Gastrocnemius medialis (tissue), 4 donors: ENCODE measurements at regions not wholly inside any gene's neighbourhood (a gene's known extent, or its start where the extent isn't known, plus 50 kb on each side); places are given as distances from the start of the nearest gene placed in this dataset.

Experiments used
- ATAC-seq, 2 donors: fragments of 150-250 bp; one replicate each; pipeline ENCODE4 v1.9.1; 2016
- DNase-seq, 2 donors: peaks; one replicate each; pipeline ENCODE4 v3.0.0-alpha.2; 2019
- H3K27ac ChIP-seq, 4 donors: fragments of 200-600 bp; sonication (generic); 1 replicate in 1 of 4; 2 replicates in 3 of 4; pipeline ENCODE4 v1.5.1; 2016 to 2018; ENCODE audit warnings: mild to moderate bottlenecking in 2 of 4, moderate library complexity in 1 of 4
- H3K27me3 ChIP-seq, 3 donors: fragments of 200-600 bp; sonication (generic) in 2 of 3; 1 replicate in 1 of 3; 2 replicates in 2 of 3; pipeline versions ENCODE4 v1.5.1 to v1.6.0; 2016 to 2019; ENCODE audit warnings: mild to moderate bottlenecking in 1 of 3, moderate library complexity in 1 of 3
- H3K36me3 ChIP-seq, 2 donors: fragments of 200-600 bp; sonication (generic) in 1 of 2; one replicate each; pipeline ENCODE4 v1.5.1; 2017 to 2018
- H3K4me1 ChIP-seq, 2 donors: fragments of 200-600 bp; sonication (generic) in 1 of 2; one replicate each; pipeline ENCODE4 v1.5.1; 2016 to 2017; ENCODE audit warnings: mild to moderate bottlenecking in 2 of 2
- H3K4me3 ChIP-seq, 4 donors: fragments of 200-600 bp; sonication (generic) in 3 of 4; 1 replicate in 1 of 4; 2 replicates in 3 of 4; pipeline ENCODE4 v1.5.1; 2016 to 2019; ENCODE audit warnings: mild to moderate bottlenecking in 2 of 4
- H3K9me3 ChIP-seq, 3 donors: fragments of 200-600 bp; sonication (generic) in 2 of 3; 1 replicate in 1 of 3; 2 replicates in 2 of 3; pipeline ENCODE4 v1.5.1; 2016 to 2019
- POLR2A ChIP-seq, 2 donors: fragments of 450-650 bp; IDR thresholded peaks; one replicate each; pipeline ENCODE4 v1.6.1; 2017; ENCODE audit warnings: antibody characterized with exemption in 2 of 2, mild to moderate bottlenecking in 2 of 2, moderate library complexity in 2 of 2
- in situ Hi-C, 4 donors: fragments of 200-750 bp; cut with MboI; loops; one replicate each; pipeline versions ENCODE4 v1.15.0 to v1.8.0; 2017; ENCODE audit warnings: low sequenced_read_pairs in 4 of 4
- intact Hi-C: fragments of 100-400 bp; cut with DNase I; formaldehyde crosslinking; loops from one replicate; pipeline ENCODE4 v1.15.1; 2023; ENCODE audit warnings: low total_unique reads
- TF ChIP-seq, protein P1 (sequence below), 5 experiments: fragments of 450-650 bp in 3 of 5; fragments of 200-600 bp in 2 of 5; sonication (generic) in 2 of 5; IDR thresholded peaks in 4 of 5; conservative IDR thresholded peaks in 1 of 5; 1 replicate in 4 of 5; 2 replicates in 1 of 5; pipeline ENCODE4 v1.5.1; 2016 to 2019; ENCODE audit warnings: antibody characterized with exemption in 5 of 5, mild to moderate bottlenecking in 3 of 5, moderate library complexity in 3 of 5

- ATAC-seq, result no peak
Observed at GRCh38 chr14:39621223-39621622, 189.0 kb upstream of the FBXO33 start.

GRCh38 chr14:39617537-39617936 lies 185.3 kb upstream of the FBXO33 start:
- no peak overlapping the region for H3K27ac ChIP-seq
- DNase-seq (no peak), ATAC-seq (no peak)
- TF ChIP-seq, protein P1, sequence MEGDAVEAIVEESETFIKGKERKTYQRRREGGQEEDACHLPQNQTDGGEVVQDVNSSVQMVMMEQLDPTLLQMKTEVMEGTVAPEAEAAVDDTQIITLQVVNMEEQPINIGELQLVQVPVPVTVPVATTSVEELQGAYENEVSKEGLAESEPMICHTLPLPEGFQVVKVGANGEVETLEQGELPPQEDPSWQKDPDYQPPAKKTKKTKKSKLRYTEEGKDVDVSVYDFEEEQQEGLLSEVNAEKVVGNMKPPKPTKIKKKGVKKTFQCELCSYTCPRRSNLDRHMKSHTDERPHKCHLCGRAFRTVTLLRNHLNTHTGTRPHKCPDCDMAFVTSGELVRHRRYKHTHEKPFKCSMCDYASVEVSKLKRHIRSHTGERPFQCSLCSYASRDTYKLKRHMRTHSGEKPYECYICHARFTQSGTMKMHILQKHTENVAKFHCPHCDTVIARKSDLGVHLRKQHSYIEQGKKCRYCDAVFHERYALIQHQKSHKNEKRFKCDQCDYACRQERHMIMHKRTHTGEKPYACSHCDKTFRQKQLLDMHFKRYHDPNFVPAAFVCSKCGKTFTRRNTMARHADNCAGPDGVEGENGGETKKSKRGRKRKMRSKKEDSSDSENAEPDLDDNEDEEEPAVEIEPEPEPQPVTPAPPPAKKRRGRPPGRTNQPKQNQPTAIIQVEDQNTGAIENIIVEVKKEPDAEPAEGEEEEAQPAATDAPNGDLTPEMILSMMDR (IDR thresholded peaks at IDR 0.05 in 4 of 5, conservative IDR thresholded peaks at IDR 0.05 in 1 of 5), result no peak
- TF ChIP-seq POLR2A (IDR thresholded peaks at IDR 0.05), result no peak
- no peak overlapping the region for H3K4me3 ChIP-seq
- in situ Hi-C loops, result no loop called here
- intact Hi-C loops, result no loop called here
- H3K9me3 ChIP-seq, result no peaks in the 10 kb centered on the region
- peaks cover 3 to 19% of the 10 kb centered on the region in 2 donors for H3K4me1 ChIP-seq
- H3K36me3 ChIP-seq, result no peaks in the 10 kb centered on the region
- no peaks in the 10 kb centered on the region for H3K27me3 ChIP-seq

More at GRCh38 chr14:39621223-39621622, 189.0 kb upstream of the FBXO33 start:
- Histone ChIP-seq H3K4me1 (peaks cover 3 to 19% of the 10 kb centered on the region in 2 donors), H3K27me3 (no peaks in the 10 kb centered on the region), H3K4me3 (no peak overlapping the region), H3K27ac (no peak overlapping the region), H3K36me3 (no peaks in the 10 kb centered on the region), H3K9me3 (no peaks in the 10 kb centered on the region)
- TF ChIP-seq, protein P1 (IDR thresholded peaks at IDR 0.05 in 4 of 5, conservative IDR thresholded peaks at IDR 0.05 in 1 of 5), result no peak
- TF ChIP-seq POLR2A (IDR thresholded peaks at IDR 0.05), result no peak
- DNase-seq, result no peak
- in situ Hi-C loops, result no loop called here
- intact Hi-C loops, result no loop called here

DNA sequence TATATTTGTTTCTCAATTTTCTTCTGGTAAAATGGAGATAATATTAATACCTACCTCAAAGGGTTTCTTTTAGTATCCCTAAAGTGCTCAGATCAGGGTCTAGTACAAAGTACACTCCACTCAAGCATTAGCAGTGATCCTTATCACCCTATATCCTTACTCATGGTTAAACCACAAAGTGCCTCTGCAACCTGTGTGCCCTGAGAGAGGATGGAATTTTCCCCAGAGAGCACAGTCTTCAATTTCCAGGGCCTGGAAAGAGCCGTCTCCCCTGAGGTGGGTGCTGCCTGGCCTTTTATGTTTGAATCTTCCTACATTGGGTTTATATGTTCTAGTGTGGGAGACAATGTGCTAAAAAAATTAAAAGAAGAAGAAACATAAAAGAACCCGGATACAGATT lies 183.1 kb upstream of the FBXO33 start:
- Histone ChIP-seq H3K9me3 (no peaks in the 10 kb centered on the region), H3K4me1 (peaks cover 0 to 6% of the 10 kb centered on the region in 2 donors), H3K4me3 (no peak overlapping the region), H3K36me3 (no peaks in the 10 kb centered on the region), H3K27ac (no peak overlapping the region), H3K27me3 (no peaks in the 10 kb centered on the region)
- DNase-seq (no peak), ATAC-seq (no peak)
- in situ Hi-C loops, result no loop called here
- intact Hi-C loops, result no loop called here
- TF ChIP-seq POLR2A (IDR thresholded peaks at IDR 0.05), result no peak
- TF ChIP-seq, protein P1 (IDR thresholded peaks at IDR 0.05 in 4 of 5, conservative IDR thresholded peaks at IDR 0.05 in 1 of 5), result no peak

GRCh38 chr14:39614297-39614923 lies 182.2 kb upstream of the FBXO33 start:
- ATAC-seq (no peak), DNase-seq (no peak)
- TF ChIP-seq, protein P1 (IDR thresholded peaks at IDR 0.05 in 4 of 5, conservative IDR thresholded peaks at IDR 0.05 in 1 of 5), result no peak
- no peak for TF ChIP-seq POLR2A (IDR thresholded peaks at IDR 0.05)
- peaks cover 0 to 3% of the 10 kb centered on the region in 2 donors for H3K4me1 ChIP-seq
- no peaks in the 10 kb centered on the region for H3K36me3 ChIP-seq
- H3K27ac ChIP-seq, result no peak overlapping the region
- H3K27me3 ChIP-seq, result no peaks in the 10 kb centered on the region
- no peak overlapping the region for H3K4me3 ChIP-seq
- intact Hi-C loops (no loop called here), in situ Hi-C loops (no loop called here)
- no peaks in the 10 kb centered on the region for H3K9me3 ChIP-seq

- ATAC-seq (no peak), DNase-seq (no peak)
- TF ChIP-seq, protein P1 (IDR thresholded peaks at IDR 0.05 in 4 of 5, conservative IDR thresholded peaks at IDR 0.05 in 1 of 5), result no peak
- TF ChIP-seq POLR2A (IDR thresholded peaks at IDR 0.05), result no peak
- Histone ChIP-seq H3K27ac (no peak overlapping the region), H3K27me3 (no peaks in the 10 kb centered on the region), H3K9me3 (no peaks in the 10 kb centered on the region), H3K4me3 (no peak overlapping the region), H3K4me1 (no peaks in the 10 kb centered on the region), H3K36me3 (no peaks in the 10 kb centered on the region)
- in situ Hi-C loops (no loop called here), intact Hi-C loops (no loop called here)
Observed at GRCh38 chr14:39609119-39609518, 176.9 kb upstream of the FBXO33 start.
